ENCODE measurements at regions not wholly inside any gene's neighbourhood (a gene's known extent, or its start where the extent isn't known, plus 50 kb on each side); places are given as distances from the start of the nearest gene placed in this dataset.

- TF ChIP-seq, protein P1, sequence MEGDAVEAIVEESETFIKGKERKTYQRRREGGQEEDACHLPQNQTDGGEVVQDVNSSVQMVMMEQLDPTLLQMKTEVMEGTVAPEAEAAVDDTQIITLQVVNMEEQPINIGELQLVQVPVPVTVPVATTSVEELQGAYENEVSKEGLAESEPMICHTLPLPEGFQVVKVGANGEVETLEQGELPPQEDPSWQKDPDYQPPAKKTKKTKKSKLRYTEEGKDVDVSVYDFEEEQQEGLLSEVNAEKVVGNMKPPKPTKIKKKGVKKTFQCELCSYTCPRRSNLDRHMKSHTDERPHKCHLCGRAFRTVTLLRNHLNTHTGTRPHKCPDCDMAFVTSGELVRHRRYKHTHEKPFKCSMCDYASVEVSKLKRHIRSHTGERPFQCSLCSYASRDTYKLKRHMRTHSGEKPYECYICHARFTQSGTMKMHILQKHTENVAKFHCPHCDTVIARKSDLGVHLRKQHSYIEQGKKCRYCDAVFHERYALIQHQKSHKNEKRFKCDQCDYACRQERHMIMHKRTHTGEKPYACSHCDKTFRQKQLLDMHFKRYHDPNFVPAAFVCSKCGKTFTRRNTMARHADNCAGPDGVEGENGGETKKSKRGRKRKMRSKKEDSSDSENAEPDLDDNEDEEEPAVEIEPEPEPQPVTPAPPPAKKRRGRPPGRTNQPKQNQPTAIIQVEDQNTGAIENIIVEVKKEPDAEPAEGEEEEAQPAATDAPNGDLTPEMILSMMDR (IDR thresholded peaks at IDR 0.05), result no peak
- TF ChIP-seq POLR2AphosphoS5 (IDR thresholded peaks at IDR 0.05; ENCODE audit: insufficient read depth in 1 of 2, low read depth in 1 of 2), result no peak
These were observed 221.7 kb upstream of the CIBAR2 start for GRCh38 chr16:85333744-85334640.

Measured in vagina (tissue), 2 donors.